GM19043 (cell line): ENCODE measurements at regions not wholly inside any gene's neighbourhood (a gene's known extent, or its start where the extent isn't known, plus 50 kb on each side); places are given as distances from the start of the nearest gene placed in this dataset.
"Not testable (repeated sequence)": the region's sequence is repeated elsewhere in the genome, so short reads cannot be mapped to it uniquely, and the experiment has no call there.

ENCODE experiments used
- ATAC-seq: cut with Tn5 transposase; IDR thresholded peaks from one replicate; pipeline ENCODE4 v1.9.1; 2021; ENCODE audit warnings: low read depth; ENCODE audit not compliant: unreplicated experiment

DNA sequence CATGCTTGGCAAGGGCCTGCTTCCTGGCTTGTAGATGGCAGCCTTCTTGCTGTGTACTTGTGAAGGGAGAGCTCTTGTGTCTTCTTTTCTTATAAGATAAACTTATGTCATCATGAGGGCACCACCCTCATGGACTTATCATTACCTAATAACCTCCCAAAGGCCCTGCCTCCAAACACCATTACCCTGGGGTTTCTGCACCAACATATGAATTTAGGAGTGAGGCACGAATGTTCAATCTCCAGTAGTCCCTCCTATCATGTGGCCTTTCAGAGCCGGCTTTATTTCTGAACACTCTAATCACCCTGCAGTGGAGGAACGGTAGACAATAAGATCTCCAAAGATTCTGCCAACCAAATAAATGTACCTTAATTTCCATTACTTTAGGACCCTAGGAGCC is 144.3 kb downstream of the ABCC12 start:
- no peak for ATAC-seq

DNA sequence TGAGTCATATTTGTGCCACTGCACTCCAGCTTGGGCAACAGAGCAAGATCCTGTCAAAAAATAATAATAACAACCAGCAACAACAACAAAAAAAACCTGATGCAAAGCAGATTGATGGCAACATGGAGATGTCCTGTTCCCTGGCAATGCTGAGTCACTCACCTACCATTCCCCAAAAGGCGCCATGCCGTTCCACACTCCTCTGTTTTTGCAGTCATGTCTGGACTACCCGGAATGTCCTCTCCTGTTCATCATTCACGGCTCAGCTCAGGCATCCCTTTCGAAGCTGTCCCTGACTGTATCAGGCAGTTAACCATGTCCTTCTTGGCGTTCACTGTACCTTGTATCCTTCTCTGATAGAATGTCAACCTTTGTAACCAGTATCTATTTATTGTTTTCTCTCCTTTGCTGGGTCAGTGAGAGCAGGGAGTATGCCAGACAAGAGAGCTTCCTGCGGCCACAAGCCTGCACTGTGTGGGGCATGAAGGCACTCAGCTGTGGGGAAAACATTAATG is 147.7 kb downstream of the ABCC12 start:
- no peak for ATAC-seq

DNA sequence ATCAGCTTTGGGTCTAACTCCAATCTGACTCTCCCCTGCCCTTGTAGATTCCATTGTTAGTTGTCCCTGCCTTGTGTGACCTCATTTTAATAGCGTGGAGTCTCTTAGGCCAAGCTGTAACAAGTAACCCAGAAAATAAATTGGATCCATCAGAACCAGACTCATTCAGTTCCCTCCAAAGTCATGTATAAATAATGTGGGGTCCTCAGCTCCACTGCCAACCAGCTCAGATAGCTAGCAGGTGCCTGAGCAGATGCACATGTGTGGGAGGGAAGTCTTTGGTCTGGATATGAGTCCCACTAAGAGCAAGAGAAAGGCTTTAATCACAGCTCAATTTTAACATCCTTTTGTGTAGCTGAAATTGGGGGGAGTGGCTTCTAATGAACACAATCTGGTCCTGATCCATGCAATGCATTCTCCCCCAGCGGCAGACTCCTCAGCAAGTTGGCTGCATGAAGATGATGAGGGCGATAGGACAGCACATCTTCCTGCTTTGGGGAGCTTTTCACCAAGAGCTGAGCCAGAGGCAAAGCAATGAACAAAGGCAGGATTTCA is 151.6 kb downstream of the ABCC12 start:
- ATAC-seq: no peak

DNA sequence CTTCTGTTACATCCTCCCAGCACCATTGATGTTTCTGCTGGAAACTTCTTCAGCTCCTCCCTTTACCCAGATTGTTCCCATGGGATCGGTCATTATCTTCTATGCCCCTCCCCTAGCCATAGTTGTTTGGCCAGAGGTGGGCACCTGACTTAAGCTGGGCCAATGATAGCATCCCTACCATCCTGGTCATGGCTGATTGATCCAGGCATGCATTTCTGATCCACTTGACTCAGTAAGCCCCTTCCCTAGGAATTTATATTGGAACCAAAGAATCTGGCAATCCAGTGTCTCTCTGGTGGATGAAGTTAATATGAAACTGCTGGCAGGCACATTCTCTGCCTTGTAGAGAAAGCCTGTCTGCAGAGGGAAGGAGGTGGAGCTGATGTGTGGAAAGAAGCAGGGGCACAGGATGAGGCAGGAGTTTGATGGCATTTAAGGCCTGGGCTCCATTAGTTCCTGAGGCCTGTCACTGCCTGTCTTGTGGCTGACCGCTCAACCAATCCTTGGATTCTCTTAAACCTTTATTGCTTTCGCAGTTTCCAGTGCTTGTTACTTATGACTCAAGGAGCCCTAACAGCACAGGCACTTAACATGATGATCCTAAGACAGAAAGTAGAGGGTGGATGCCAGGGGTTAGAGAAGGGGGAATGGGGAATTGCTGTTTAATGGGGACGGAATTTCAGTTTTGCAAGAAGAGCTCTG is 152.4 kb downstream of the ABCC12 start:
- no peak for ATAC-seq

DNA sequence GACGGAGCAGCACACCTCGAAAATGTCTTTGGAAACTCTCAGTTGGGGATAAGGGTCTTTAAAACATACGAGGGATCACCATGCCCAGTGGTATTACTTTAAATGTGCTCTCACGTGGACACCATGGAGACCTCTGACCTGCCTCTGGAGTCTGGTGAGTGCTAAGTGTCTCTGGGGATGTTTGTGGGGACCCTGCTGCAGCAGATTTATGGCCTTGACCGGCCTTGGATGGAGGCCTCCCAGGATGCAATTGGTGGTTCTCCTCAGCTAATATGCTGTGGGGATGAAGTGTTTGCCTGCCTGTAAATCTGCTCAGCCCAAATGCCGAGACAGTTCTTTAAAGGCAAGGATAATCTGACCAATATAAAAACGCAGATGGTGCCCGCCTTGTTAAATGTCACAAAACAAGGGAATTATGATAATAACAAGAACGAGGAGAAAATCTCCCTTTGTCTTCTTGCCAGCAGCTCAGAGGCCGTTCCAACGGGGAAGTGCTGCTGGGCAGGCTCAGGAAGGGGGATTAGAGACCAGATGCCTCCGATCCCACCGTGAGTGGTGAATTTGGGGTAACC is 154.4 kb downstream of the ABCC12 start:
- no peak for ATAC-seq

DNA sequence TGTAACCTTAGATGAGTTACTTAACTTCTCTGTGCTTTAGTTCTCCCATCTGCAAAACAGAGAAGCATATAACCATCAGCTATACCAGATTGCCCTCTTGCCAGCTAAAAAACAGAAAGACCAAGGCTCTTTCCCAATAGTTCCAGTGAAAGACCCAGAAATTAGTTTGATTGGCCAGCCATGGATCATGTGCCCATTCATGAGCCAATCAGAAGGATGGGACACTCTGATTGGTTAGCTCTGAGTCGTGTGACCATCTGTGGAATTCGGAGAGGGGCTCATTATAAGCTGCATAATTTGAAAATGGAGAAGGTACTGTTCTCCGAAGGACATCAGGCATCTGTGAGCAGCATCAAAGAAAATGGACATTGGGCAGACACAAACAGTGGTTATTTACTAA is 155.2 kb downstream of the ABCC12 start:
- no peak for ATAC-seq

DNA sequence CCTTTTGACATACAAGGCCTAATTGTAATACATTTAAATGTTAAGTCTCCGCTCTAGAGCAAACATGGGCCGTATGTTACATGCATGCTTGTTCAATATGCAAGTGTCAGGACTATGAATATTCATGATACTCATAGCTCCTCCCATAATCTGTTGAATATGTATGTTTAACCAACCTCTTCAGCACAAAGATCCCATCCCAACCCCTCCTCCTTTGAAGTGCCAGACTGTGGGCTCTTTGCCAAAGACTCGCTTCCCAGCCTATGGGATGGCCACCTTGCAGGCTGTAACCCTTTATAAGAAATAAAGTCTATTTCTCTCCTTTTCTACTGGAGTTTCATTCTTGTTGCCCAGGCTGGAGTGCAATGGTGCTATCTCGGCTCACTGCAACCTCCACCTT is 156.2 kb downstream of the ABCC12 start:
- no peak for ATAC-seq

DNA sequence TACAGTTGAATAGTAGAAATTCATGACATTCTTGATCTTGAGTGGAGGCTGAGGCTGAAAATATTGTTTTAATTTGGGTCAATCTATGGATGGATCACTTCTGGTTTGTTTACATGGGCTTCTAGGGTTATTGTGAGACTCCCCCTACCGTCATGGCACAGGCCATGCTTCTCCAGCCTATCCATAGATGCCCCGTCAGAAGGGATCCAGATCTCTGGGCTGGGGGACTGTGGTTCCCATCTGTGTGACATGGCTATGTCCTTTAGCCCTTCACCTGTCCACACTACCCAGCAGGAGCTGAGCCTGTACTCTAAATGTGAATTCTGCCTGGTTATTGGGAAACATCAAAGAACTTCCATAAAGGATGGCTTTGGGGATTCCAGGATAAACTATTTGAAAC is 160.4 kb downstream of the ABCC12 start:
- ATAC-seq: no peak

DNA sequence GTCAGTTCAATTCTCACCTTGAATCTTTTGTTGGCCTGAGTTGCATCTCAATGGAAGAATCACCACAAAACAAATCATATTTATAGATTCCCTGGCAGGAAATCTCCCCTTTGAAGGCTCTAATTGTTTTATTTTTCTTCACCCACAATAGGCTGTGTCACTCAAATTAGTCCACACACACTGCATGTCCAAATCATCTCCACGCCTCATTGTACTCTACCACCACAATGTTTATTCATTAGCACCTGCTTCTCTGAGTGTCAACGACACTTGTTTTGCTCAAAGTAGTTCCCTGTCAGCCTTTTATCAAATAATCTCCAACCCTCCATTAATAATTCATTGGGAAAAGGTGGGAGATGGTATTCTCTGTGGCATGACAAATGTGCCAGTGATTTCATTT is 164.3 kb downstream of the ABCC12 start:
- ATAC-seq: no peak

DNA sequence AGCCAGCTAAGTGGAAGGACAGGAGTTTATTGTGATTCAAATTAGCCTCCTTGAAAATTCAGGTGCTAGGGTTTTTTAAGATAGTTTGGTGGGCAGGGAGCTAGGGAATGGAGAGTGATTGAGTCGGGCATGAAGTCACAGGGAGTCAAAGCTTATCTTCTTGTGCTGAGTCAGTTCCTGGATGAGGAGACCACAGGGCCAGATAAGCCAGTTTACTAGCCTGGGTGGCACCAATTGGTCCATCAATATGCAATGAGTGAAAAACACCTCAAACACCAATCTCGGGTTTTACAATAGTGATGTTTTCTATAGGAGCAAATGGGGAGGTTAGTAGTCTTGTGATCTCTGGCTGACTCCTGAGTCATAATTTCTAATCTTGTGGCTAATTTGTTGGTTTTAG is 165.1 kb downstream of the ABCC12 start:
- ATAC-seq: no peak

DNA sequence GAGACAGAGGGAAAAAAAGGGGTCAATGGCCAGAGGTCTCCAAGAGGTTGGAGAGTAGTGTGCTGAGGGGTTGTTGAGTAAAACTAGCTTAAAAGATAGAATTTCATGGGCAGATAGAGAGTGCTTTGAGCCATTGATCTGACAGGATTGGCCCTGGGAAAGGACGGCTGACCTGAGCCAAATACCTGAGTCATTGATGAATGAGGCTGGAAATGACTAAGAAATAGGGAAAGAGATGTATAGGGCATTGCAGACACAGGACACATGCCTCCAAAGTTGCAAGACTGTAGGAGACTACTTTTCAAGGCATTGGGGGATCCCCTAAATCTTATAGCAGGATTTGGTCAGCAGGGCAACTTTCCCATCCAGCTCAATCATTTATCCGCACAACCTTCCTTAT is 168.7 kb downstream of the ABCC12 start:
- ATAC-seq: no peak

DNA sequence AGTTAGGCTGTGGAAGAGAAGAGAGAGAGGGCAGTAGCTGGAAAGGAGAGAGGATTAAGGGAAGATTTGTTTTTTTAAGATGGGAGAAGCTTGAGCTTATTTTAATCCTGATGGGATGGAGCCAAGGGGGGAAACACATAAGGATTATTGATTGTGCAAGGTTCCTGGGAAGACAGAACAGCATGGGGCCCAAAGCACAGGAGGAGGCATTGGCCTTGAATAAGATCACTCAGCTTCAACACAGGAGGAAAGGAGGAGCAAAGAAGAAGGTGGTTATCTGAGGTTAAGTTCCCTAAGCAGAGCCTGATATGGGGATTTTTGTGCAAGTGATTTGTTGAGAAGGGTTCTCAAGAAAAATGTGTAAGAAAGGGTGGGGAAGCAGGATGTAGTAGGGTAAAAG is 169.8 kb downstream of the ABCC12 start:
- no peak for ATAC-seq

DNA sequence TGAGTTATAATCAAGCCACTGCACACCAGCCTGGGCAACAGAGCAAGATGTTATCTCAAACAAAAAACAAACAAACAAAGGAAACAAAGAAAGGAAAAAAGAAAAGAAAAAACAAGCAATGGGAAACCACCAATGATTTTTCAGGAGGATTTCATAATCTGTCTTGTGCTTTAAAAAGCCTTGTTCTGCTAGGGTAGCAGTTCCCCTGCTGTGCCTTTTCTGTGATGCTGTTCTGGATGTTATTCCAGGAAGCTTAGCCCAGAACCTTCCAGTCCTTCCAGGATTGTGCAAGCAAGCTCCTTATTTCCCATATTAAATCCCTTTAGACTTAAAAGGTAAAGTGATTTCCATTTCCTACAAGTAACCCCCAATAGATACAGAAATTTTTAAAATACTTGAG is 171.1 kb downstream of the ABCC12 start:
- ATAC-seq: no peak

DNA sequence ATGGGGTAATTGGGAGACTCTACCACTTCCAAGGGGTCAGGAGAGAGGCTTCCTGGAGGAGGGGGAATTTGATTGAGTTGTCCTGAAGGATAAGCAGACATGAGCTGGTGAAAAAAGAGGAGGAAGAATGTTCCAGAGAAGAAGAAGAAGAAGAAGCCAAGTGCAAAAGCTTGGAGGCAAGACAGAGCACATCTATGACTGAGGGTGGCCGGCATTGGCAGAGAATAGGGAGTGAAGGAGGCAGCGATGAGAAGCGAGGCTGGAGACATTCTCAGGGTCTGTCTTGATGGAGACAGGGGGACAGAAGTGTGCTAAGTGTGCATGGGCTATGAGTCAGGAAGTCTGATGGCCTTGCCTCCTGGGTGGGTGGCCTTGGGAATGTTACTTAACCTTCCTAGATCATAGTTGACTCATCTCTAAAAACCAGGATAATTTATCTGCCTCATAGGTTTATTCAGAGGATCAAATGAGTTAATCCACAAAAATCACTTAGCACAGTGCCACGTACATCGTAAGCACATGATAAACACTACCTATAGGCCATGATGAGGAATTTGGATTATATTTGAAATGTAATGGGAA is 171.7 kb downstream of the ABCC12 start:
- no peak for ATAC-seq

DNA sequence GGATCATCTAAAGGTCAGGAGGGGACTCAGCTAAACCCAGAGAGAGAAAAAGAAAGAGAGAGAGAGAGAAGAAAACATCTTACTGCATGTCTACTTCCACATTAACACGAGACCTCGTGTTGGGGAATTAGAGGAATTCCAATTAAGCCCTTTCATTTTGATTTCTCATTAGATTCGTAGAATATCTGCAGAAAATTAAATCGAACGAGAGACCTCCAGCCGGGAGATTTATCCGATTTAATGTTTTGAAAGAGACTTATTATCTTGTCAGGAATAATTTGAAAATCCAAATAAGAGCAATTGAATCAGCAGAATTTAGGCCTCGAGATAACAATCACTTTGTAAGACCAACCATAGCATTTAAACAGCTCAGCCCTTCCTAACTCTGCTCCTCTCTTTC is 175.6 kb downstream of the ABCC12 start:
- no peak for ATAC-seq

DNA sequence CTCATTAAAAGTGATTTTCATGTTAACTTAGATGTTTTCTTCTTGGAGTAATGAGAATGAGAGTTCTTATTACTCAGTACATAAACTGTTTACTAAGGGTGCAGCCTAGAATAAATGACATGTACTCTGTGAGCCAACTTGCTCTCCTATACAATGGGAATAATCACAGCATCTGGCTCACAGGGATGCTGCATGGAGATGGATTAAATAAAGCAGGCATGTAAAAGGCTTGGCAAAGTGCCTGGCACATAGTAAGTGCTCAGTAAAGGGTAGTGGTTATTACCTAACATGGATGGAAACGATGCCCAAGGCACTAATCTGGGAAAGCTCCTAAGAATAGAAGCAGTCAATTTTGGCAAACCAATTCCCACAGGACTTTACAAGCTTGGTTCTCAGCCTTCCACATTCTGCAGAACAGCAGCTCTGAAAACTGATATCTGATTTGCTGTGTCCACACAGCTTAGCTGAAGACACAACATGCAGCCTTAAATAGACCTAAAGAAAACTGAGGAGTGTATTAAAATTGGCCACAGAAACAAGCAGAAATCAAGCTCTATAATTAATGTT is 176.1 kb downstream of the ABCC12 start:
- no peak for ATAC-seq

DNA sequence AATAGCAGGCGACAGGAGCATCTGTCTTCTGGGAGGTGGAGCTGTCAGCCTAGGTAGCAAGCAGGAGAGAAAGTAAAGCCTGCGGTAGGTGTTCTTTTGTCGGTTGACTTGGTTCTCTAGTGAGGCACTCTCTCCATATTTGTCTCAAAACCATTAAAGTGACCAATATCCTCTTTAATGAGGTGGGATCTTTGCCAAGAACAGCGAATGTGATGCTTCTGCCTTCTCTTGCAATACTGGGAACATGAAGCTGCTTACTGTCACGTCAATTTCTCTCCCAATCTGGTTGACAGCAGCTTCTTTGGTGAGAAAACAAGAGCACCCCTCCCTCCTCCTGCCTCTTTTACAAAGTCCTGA is 176.7 kb downstream of the ABCC12 start:
- ATAC-seq: no peak

DNA sequence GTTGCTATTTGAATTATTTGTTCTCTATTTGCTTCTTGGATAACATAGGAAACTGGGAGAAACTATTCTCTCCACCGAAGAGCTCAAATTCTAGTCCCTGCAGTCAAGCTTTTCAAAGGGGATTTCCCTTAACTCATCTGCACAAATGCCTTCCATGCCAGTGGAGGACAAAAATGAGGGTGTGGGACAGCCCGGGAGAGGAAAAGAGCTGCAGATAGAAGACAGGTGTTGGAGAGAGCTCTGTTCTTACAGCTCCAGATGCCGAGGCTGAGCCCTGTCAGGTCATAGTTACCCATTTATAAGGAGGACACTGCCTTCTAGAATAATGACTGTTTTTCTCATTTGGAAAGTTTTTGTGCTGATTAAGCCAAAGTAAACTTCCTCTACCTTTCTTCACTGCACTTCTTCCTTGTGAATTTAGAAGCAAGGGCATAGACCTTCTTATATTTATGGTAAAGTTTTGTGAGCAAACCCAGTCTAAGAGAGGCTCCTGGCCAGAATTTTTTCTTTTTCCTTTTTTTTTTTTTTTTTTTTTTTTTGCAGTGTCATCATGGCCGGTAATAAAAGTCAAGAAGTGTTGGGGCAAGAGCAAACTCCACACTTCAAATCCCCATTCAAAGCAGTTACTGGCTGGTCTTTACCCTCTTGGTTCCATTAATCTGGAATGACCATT is 177.2 kb downstream of the ABCC12 start:
- no peak for ATAC-seq

DNA sequence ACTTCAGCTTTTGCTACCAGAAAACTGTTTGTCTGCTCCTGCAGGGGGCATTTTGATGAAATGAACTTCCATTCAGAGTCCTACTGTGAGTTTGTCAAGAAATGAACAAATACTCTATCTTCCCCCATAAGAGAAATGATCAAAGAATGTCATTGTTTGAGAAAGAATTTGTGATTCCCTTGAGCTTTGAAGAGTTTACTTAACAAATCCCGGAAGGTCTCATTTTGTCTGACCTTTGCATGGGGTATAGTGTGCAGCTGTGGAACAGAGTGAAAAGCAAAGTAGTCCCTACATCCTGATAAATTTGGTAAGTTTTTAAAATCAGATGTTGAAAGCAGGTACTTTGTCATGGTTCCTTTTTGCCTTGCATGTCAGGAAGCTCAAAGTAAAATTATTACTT is 178.0 kb downstream of the ABCC12 start:
- no peak for ATAC-seq

DNA sequence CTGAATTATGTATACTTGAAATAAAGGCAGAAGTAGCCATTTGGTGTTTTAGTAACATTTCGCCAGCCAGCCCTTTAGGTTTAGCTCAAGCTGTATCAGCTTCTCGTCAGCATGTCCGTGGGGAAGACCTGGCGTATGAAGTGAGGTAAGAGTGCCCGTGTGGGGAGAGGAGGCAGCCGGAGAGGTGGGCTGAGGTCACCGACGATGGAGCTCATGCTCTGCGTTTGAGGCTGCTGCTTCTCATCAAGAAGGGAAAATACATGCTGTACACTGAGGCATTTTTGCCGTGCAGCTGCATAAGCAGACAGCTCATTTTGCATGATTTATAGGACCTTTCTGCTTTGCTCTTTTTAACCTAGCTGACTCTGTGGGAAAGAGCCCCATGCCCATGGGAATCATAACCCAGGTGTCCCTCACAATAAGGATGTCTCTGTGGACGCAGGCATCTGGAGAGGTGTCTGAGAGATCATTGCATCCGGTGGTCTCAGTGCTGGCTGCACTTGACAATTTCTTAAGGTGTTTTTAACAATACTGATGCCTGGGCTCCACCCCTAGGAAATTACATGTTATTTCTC is 179.1 kb downstream of the ABCC12 start:
- ATAC-seq: no peak

DNA sequence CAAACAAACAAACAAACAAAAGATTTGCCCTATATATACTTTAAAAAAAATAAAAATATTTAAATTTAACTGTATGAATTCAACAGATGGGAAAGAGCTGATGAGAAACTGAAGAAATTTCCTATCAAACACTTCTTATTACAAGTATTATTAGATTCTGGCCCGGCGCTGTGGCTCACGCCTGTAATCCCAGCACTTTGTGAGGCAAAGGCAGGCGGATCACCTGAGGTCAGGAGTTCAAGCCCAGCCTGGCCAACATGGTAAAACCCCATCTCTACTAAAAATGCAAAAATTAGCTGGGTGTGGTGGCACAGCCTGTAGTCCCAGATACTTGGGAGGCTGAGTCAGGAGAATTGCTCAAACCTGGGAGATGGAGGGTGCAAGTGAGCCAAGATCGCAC is 180.8 kb downstream of the ABCC12 start:
- ATAC-seq: not testable (repeated sequence)
